WTC11 (cell line): ENCODE measurements at regions not wholly inside any gene's neighbourhood (a gene's known extent, or its start where the extent isn't known, plus 50 kb on each side); places are given as distances from the start of the nearest gene placed in this dataset.

Experiments used
- ATAC-seq: fragments of 200-7000 bp; cut with Tn5 transposase; 2 replicates; pipeline ENCODE4 v1.10.0; 2021; ENCODE audit warnings: mild to moderate bottlenecking, moderate library complexity
- CTCF ChIA-PET: fragments of 300-600 bp; sonication (Branson Sonifier 250); formaldehyde crosslinking; loops from one replicate; lab custom pipeline; 2021; ENCODE audit warnings: antibody characterized with exemption; lab: Charles Lee
- POLR2A ChIA-PET: fragments of 350-600 bp; sonication (Branson Sonifier 250); formaldehyde crosslinking; loops from one replicate; lab custom pipeline; 2021; ENCODE audit warnings: antibody characterized with exemption; lab: Charles Lee
- DNase-seq: peaks from one replicate; pipeline ENCODE4 v3.0.0; 2021; ENCODE audit warnings: low spot score
- H3K27ac Mint-ChIP-seq: 2 replicates; pipeline ENCODE4 v1.8.0; 2021; ENCODE audit warnings: mixed read lengths
- H3K27me3 Mint-ChIP-seq: 2 replicates; pipeline ENCODE4 v1.8.0; 2021; ENCODE audit warnings: low read depth, mild to moderate bottlenecking, moderate library complexity, mixed read lengths
- H3K36me3 Mint-ChIP-seq: 2 replicates; pipeline ENCODE4 v1.8.0; 2021; ENCODE audit warnings: mixed read lengths
- H3K4me1 Mint-ChIP-seq: 2 replicates; pipeline ENCODE4 v1.8.0; 2022; ENCODE audit warnings: mixed read lengths
- H3K4me3 Mint-ChIP-seq: 2 replicates; pipeline ENCODE4 v1.8.0; 2021; ENCODE audit warnings: mild to moderate bottlenecking, moderate library complexity, mixed read lengths
- H3K9me3 Mint-ChIP-seq: 2 replicates; pipeline ENCODE4 v1.8.0; 2021; ENCODE audit warnings: mixed read lengths
- ESRRA ChIP-seq: sonication (generic); formaldehyde crosslinking; IDR thresholded peaks from 2 replicates; pipeline ENCODE4 v1.8.1; 2022; ENCODE audit warnings: mild to moderate bottlenecking, missing genetic modification reagents, borderline replicate concordance
- ETV6 ChIP-seq: sonication (generic); formaldehyde crosslinking; IDR thresholded peaks from 2 replicates; pipeline ENCODE4 v1.8.1; 2022; ENCODE audit warnings: mild to moderate bottlenecking, missing genetic modification reagents
- GABPB1 ChIP-seq: sonication (generic); formaldehyde crosslinking; IDR thresholded peaks from 2 replicates; pipeline ENCODE4 v1.8.1; 2023; ENCODE audit warnings: mild to moderate bottlenecking, missing genetic modification reagents
- HMGA2 ChIP-seq: fragments of 250-450 bp; sonication (Bioruptor Pico); IDR thresholded peaks from 2 replicates; pipeline ENCODE4 v1.4.0; 2021; ENCODE audit warnings: mild to moderate bottlenecking, moderate library complexity
- KAT7 ChIP-seq: sonication (generic); formaldehyde crosslinking; IDR thresholded peaks from 2 replicates; pipeline ENCODE4 v1.8.1; 2023; ENCODE audit warnings: missing genetic modification reagents, mild to moderate bottlenecking, borderline replicate concordance
- MAX ChIP-seq: sonication (generic); formaldehyde crosslinking; IDR thresholded peaks from 2 replicates; pipeline ENCODE4 v1.8.0; 2022; ENCODE audit warnings: mild to moderate bottlenecking, missing genetic modification reagents
- NR1H2 ChIP-seq: sonication (generic); formaldehyde crosslinking; IDR thresholded peaks from 2 replicates; pipeline ENCODE4 v1.9.0; 2021; ENCODE audit warnings: mild to moderate bottlenecking, moderate library complexity, missing genetic modification reagents
- NR2C2 ChIP-seq: sonication (generic); formaldehyde crosslinking; IDR thresholded peaks from 2 replicates; pipeline ENCODE4 v1.8.0; 2022; ENCODE audit warnings: mild to moderate bottlenecking, missing genetic modification reagents
- NR3C1 ChIP-seq: sonication (generic); formaldehyde crosslinking; conservative IDR thresholded peaks from 2 replicates; pipeline ENCODE4 v1.8.1; 2023; ENCODE audit warnings: low read depth, mild to moderate bottlenecking, missing genetic modification reagents
- OVOL2 ChIP-seq: fragments of 250-450 bp; sonication (Bioruptor Pico); IDR thresholded peaks from 2 replicates; pipeline ENCODE4 v1.9.0; 2021; ENCODE audit warnings: mild to moderate bottlenecking, borderline replicate concordance
- PRRX2 ChIP-seq: fragments of 250-450 bp; sonication (Bioruptor Pico); IDR thresholded peaks from 2 replicates; pipeline ENCODE4 v1.8.0; 2021; ENCODE audit warnings: mild to moderate bottlenecking
- RORB ChIP-seq: fragments of 250-450 bp; sonication (Bioruptor Pico); IDR thresholded peaks from 2 replicates; pipeline ENCODE4 v1.9.0; 2021; ENCODE audit warnings: mild to moderate bottlenecking
- TCF7 ChIP-seq: sonication (generic); formaldehyde crosslinking; IDR thresholded peaks from 2 replicates; pipeline ENCODE4 v1.8.0; 2022; ENCODE audit warnings: mild to moderate bottlenecking, low read depth, missing genetic modification reagents, moderate library complexity
- TEAD4 ChIP-seq: sonication (generic); formaldehyde crosslinking; IDR thresholded peaks from 2 replicates; pipeline ENCODE4 v1.8.0; 2022; ENCODE audit warnings: mild to moderate bottlenecking, missing genetic modification reagents
- ZNF219 ChIP-seq: sonication (generic); formaldehyde crosslinking; IDR thresholded peaks from 2 replicates; pipeline ENCODE4 v1.8.0; 2023; ENCODE audit warnings: missing genetic modification reagents, mild to moderate bottlenecking, borderline replicate concordance
- ZNF232 ChIP-seq: sonication (generic); formaldehyde crosslinking; IDR thresholded peaks from 2 replicates; pipeline ENCODE4 v1.8.0; 2022; ENCODE audit warnings: mild to moderate bottlenecking, missing genetic modification reagents
- ZNF263 ChIP-seq: sonication (generic); formaldehyde crosslinking; IDR thresholded peaks from 2 replicates; pipeline ENCODE4 v1.8.1; 2022; ENCODE audit warnings: low read depth, mild to moderate bottlenecking, moderate library complexity, missing genetic modification reagents
- ZNF317 ChIP-seq: sonication (generic); formaldehyde crosslinking; IDR thresholded peaks from 2 replicates; pipeline ENCODE4 v1.8.1; 2023; ENCODE audit warnings: low read depth, mild to moderate bottlenecking, moderate library complexity, missing genetic modification reagents, borderline replicate concordance
- ZNF423 ChIP-seq: fragments of 250-450 bp; sonication (Bioruptor Pico); IDR thresholded peaks from 2 replicates; pipeline ENCODE4 v2.1.2; 2022; ENCODE audit warnings: mild to moderate bottlenecking, moderate library complexity
- ZNF532 ChIP-seq: fragments of 250-450 bp; sonication (Bioruptor Pico); IDR thresholded peaks from 2 replicates; pipeline ENCODE4 v1.9.0; 2021; ENCODE audit warnings: mild to moderate bottlenecking, borderline replicate concordance
- TF ChIP-seq, protein P1 (sequence below): sonication (generic); formaldehyde crosslinking; IDR thresholded peaks from 2 replicates; pipeline ENCODE4 v1.8.0; 2022; ENCODE audit warnings: mild to moderate bottlenecking, missing genetic modification reagents
- TF ChIP-seq, protein P2 (sequence below): sonication (generic); formaldehyde crosslinking; IDR thresholded peaks from 2 replicates; pipeline ENCODE4 v1.8.1; 2023; ENCODE audit warnings: mild to moderate bottlenecking, missing genetic modification reagents
- TF ChIP-seq, protein P3 (sequence below): sonication (generic); formaldehyde crosslinking; IDR thresholded peaks from 2 replicates; pipeline ENCODE4 v1.8.0; 2022; ENCODE audit warnings: missing genetic modification reagents
- TF ChIP-seq, protein P4 (sequence below): fragments of 250-450 bp; sonication (Bioruptor Pico); IDR thresholded peaks from 2 replicates; pipeline ENCODE4 v1.9.0; 2021; ENCODE audit warnings: mild to moderate bottlenecking

GRCh38 chr1:224534731-224535130, 81.4 kb upstream of the CNIH3 start:
- CTCF ChIA-PET: no interaction called here
- TF ChIP-seq, protein P1, sequence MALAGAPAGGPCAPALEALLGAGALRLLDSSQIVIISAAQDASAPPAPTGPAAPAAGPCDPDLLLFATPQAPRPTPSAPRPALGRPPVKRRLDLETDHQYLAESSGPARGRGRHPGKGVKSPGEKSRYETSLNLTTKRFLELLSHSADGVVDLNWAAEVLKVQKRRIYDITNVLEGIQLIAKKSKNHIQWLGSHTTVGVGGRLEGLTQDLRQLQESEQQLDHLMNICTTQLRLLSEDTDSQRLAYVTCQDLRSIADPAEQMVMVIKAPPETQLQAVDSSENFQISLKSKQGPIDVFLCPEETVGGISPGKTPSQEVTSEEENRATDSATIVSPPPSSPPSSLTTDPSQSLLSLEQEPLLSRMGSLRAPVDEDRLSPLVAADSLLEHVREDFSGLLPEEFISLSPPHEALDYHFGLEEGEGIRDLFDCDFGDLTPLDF (CRISPR knock-in tag): no peak
- TF ChIP-seq ESRRA (CRISPR knock-in tag) (no peak), ZNF423 (no peak), MAX (CRISPR knock-in tag) (no peak), ZNF232 (CRISPR knock-in tag) (no peak), ZNF263 (no peak), GABPB1 (no peak), NR2C2 (CRISPR knock-in tag) (no peak), PRRX2 (CRISPR knock-in tag) (no peak), ZNF317 (no peak), NR1H2 (CRISPR knock-in tag) (no peak), OVOL2 (CRISPR knock-in tag) (no peak), KAT7 (CRISPR knock-in tag) (no peak)
- TF ChIP-seq, protein P2, sequence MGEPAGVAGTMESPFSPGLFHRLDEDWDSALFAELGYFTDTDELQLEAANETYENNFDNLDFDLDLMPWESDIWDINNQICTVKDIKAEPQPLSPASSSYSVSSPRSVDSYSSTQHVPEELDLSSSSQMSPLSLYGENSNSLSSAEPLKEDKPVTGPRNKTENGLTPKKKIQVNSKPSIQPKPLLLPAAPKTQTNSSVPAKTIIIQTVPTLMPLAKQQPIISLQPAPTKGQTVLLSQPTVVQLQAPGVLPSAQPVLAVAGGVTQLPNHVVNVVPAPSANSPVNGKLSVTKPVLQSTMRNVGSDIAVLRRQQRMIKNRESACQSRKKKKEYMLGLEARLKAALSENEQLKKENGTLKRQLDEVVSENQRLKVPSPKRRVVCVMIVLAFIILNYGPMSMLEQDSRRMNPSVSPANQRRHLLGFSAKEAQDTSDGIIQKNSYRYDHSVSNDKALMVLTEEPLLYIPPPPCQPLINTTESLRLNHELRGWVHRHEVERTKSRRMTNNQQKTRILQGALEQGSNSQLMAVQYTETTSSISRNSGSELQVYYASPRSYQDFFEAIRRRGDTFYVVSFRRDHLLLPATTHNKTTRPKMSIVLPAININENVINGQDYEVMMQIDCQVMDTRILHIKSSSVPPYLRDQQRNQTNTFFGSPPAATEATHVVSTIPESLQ (CRISPR knock-in tag): no peak
- H3K36me3 Mint-ChIP-seq: peaks cover 13% of the 10 kb centered on the region
- H3K9me3 Mint-ChIP-seq: peaks cover 23% of the 10 kb centered on the region
- ATAC-seq (no peak), DNase-seq (no peak)
- POLR2A ChIA-PET: no interaction called here
- no peaks in the 10 kb centered on the region for H3K4me1 Mint-ChIP-seq
- no peak overlapping the region for H3K27ac Mint-ChIP-seq
- no peak overlapping the region for H3K4me3 Mint-ChIP-seq
- H3K27me3 Mint-ChIP-seq: peaks cover 3% of the 10 kb centered on the region; the same call in 1 of the 2 replicates

GRCh38 chr1:224535641-224536040, 80.5 kb upstream of the CNIH3 start:
- no peak overlapping the region for H3K4me3 Mint-ChIP-seq
- POLR2A ChIA-PET: no interaction called here
- peaks cover 24% of the 10 kb centered on the region for H3K9me3 Mint-ChIP-seq
- no peak overlapping the region for H3K27ac Mint-ChIP-seq
- DNase-seq (no peak), ATAC-seq (0 out of 2 replicates have a peak, but pooled peaks have one; percentile 32)
- peaks cover 13% of the 10 kb centered on the region for H3K36me3 Mint-ChIP-seq
- H3K4me1 Mint-ChIP-seq: no peaks in the 10 kb centered on the region
- CTCF ChIA-PET: interaction anchor here (0.5 to 1.5 kb wide), 3 partner anchors 79 to 387 kb away, joined by 3 read pairs; no protein-coding TSS in a partner anchor
- H3K27me3 Mint-ChIP-seq: peaks cover 3% of the 10 kb centered on the region; the same call in 1 of the 2 replicates
- TF ChIP-seq TEAD4 (CRISPR knock-in tag) (no peak), ZNF219 (CRISPR knock-in tag) (no peak), ETV6 (CRISPR knock-in tag) (no peak), NR3C1 (CRISPR knock-in tag) (no peak), ZNF532 (CRISPR knock-in tag) (no peak), RORB (CRISPR knock-in tag) (no peak), HMGA2 (CRISPR knock-in tag) (no peak), TCF7 (CRISPR knock-in tag) (no peak)
- TF ChIP-seq, protein P3, sequence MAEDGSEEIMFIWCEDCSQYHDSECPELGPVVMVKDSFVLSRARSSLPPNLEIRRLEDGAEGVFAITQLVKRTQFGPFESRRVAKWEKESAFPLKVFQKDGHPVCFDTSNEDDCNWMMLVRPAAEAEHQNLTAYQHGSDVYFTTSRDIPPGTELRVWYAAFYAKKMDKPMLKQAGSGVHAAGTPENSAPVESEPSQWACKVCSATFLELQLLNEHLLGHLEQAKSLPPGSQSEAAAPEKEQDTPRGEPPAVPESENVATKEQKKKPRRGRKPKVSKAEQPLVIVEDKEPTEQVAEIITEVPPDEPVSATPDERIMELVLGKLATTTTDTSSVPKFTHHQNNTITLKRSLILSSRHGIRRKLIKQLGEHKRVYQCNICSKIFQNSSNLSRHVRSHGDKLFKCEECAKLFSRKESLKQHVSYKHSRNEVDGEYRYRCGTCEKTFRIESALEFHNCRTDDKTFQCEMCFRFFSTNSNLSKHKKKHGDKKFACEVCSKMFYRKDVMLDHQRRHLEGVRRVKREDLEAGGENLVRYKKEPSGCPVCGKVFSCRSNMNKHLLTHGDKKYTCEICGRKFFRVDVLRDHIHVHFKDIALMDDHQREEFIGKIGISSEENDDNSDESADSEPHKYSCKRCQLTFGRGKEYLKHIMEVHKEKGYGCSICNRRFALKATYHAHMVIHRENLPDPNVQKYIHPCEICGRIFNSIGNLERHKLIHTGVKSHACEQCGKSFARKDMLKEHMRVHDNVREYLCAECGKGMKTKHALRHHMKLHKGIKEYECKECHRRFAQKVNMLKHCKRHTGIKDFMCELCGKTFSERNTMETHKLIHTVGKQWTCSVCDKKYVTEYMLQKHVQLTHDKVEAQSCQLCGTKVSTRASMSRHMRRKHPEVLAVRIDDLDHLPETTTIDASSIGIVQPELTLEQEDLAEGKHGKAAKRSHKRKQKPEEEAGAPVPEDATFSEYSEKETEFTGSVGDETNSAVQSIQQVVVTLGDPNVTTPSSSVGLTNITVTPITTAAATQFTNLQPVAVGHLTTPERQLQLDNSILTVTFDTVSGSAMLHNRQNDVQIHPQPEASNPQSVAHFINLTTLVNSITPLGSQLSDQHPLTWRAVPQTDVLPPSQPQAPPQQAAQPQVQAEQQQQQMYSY (CRISPR knock-in tag): no peak
- TF ChIP-seq, protein P4, sequence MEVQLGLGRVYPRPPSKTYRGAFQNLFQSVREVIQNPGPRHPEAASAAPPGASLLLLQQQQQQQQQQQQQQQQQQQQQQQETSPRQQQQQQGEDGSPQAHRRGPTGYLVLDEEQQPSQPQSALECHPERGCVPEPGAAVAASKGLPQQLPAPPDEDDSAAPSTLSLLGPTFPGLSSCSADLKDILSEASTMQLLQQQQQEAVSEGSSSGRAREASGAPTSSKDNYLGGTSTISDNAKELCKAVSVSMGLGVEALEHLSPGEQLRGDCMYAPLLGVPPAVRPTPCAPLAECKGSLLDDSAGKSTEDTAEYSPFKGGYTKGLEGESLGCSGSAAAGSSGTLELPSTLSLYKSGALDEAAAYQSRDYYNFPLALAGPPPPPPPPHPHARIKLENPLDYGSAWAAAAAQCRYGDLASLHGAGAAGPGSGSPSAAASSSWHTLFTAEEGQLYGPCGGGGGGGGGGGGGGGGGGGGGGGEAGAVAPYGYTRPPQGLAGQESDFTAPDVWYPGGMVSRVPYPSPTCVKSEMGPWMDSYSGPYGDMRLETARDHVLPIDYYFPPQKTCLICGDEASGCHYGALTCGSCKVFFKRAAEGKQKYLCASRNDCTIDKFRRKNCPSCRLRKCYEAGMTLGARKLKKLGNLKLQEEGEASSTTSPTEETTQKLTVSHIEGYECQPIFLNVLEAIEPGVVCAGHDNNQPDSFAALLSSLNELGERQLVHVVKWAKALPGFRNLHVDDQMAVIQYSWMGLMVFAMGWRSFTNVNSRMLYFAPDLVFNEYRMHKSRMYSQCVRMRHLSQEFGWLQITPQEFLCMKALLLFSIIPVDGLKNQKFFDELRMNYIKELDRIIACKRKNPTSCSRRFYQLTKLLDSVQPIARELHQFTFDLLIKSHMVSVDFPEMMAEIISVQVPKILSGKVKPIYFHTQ: no peak
